ENCODE measurements at regions not wholly inside any gene's neighbourhood (a gene's known extent, or its start where the extent isn't known, plus 50 kb on each side); places are given as distances from the start of the nearest gene placed in this dataset.

DNA sequence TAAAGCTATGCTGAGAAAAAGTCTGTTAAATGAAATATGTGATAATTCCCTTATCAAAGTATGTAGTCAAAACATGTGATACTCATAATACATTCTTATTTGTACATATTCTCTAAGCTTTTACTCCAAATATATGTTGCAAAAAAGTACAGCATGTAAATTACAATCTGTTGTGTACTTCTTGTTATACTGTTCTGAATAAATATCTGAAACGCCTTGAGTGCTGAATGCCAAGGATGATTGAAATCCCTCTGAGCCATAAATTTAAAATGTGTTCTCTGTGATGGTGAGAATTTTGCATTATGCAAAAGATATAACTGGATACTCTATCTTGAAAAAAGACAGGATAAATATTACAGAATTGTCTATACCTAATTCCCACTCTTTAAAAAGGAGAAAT is 1128.0 kb downstream of the STPG2 start:
- TF ChIP-seq SP1 (IDR thresholded peaks at IDR 0.05): no peak
- no peak for TF ChIP-seq RAD21 (IDR thresholded peaks at IDR 0.05)
- no peak for TF ChIP-seq RXRA (IDR thresholded peaks at IDR 0.05)
- TF ChIP-seq TAF1 (conservative IDR thresholded peaks at IDR 0.05): no peak
- TF ChIP-seq, protein P1, sequence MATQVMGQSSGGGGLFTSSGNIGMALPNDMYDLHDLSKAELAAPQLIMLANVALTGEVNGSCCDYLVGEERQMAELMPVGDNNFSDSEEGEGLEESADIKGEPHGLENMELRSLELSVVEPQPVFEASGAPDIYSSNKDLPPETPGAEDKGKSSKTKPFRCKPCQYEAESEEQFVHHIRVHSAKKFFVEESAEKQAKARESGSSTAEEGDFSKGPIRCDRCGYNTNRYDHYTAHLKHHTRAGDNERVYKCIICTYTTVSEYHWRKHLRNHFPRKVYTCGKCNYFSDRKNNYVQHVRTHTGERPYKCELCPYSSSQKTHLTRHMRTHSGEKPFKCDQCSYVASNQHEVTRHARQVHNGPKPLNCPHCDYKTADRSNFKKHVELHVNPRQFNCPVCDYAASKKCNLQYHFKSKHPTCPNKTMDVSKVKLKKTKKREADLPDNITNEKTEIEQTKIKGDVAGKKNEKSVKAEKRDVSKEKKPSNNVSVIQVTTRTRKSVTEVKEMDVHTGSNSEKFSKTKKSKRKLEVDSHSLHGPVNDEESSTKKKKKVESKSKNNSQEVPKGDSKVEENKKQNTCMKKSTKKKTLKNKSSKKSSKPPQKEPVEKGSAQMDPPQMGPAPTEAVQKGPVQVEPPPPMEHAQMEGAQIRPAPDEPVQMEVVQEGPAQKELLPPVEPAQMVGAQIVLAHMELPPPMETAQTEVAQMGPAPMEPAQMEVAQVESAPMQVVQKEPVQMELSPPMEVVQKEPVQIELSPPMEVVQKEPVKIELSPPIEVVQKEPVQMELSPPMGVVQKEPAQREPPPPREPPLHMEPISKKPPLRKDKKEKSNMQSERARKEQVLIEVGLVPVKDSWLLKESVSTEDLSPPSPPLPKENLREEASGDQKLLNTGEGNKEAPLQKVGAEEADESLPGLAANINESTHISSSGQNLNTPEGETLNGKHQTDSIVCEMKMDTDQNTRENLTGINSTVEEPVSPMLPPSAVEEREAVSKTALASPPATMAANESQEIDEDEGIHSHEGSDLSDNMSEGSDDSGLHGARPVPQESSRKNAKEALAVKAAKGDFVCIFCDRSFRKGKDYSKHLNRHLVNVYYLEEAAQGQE (IDR thresholded peaks at IDR 0.05): no peak
- no peak for TF ChIP-seq YY1 (IDR thresholded peaks at IDR 0.05)
- no peak for TF ChIP-seq NR2F2 (IDR thresholded peaks at IDR 0.05)
- TF ChIP-seq, protein P2, sequence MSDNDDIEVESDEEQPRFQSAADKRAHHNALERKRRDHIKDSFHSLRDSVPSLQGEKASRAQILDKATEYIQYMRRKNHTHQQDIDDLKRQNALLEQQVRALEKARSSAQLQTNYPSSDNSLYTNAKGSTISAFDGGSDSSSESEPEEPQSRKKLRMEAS (IDR thresholded peaks at IDR 0.05): no peak
- TF ChIP-seq GABPA (IDR thresholded peaks at IDR 0.05 in 1 of 2, conservative IDR thresholded peaks at IDR 0.05 in 1 of 2): no peak
- TF ChIP-seq, protein P3, sequence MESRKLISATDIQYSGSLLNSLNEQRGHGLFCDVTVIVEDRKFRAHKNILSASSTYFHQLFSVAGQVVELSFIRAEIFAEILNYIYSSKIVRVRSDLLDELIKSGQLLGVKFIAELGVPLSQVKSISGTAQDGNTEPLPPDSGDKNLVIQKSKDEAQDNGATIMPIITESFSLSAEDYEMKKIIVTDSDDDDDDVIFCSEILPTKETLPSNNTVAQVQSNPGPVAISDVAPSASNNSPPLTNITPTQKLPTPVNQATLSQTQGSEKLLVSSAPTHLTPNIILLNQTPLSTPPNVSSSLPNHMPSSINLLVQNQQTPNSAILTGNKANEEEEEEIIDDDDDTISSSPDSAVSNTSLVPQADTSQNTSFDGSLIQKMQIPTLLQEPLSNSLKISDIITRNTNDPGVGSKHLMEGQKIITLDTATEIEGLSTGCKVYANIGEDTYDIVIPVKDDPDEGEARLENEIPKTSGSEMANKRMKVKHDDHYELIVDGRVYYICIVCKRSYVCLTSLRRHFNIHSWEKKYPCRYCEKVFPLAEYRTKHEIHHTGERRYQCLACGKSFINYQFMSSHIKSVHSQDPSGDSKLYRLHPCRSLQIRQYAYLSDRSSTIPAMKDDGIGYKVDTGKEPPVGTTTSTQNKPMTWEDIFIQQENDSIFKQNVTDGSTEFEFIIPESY (IDR thresholded peaks at IDR 0.05): no peak
- no peak for TF ChIP-seq JUND (IDR thresholded peaks at IDR 0.05)
- 58% methylated on average over 1 of the region's 1 CpG for WGBS

DNA sequence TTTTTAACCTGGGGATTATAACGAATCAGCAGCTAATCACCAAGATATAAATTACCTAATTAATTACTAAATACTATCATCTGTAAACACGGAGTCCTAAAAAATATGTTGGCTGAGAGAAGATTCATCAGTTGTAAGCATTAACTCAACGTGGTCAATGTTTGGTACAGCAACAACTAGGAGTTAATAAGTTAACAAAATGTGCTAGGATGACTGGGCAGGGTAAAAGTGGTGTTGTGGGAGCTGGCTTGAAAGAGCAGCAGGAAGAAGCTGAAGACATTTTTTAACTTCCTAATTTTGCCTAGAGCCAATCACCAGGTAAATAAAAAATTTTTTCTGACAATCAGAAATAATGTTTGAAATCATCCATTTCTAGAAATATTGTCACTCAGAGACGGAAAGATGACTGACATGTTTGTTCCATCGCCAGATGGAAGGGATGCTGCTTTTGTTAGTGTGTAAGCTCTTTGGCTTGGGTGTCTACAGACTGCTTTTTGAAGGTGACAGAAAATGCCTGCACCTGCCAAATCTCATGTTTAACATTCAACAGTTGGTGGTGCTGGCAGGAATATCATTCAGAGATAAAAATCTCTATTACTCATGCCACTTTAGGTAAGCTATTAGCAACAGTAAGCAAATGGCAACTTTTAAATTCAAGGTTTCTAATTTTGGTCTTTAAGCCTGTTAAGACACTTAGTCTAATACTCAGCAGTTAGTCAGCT is 1126.9 kb downstream of the STPG2 start:
- Histone ChIP-seq H3K36me3 (ENCODE audit: control insufficient read depth in 4 of 4, insufficient read depth in 3 of 4, low read depth in 1 of 4, low read length in 3 of 4) (no peaks in the 10 kb centered on the region), H3K27ac (ENCODE audit: low read depth in 1 of 2, low read length in 2 of 2) (no peak overlapping the region), H3K27me3 (ENCODE audit: control insufficient read depth in 4 of 4, insufficient read depth in 4 of 4, low read length in 3 of 4) (no peaks in the 10 kb centered on the region), H3K4me1 (ENCODE audit: control insufficient read depth in 4 of 4, insufficient read depth in 4 of 4, low read length in 3 of 4) (no peaks in the 10 kb centered on the region), H3K9ac (ENCODE audit: low read depth in 1 of 2, low read length in 2 of 2) (no peak overlapping the region), H3K9me3 (ENCODE audit: control insufficient read depth in 4 of 4, low read length in 3 of 4) (no peaks in the 10 kb centered on the region), H3K4me3 (ENCODE audit: low read depth in 1 of 3, low read length in 3 of 3) (no peak overlapping the region)
- DNase-seq (ENCODE audit: low spot score): no peak
- WGBS: 54% methylated on average over 5 of the region's 5 CpGs
- no peak for TF ChIP-seq RAD21 (IDR thresholded peaks at IDR 0.05)
- no peak for TF ChIP-seq HNF4G (IDR thresholded peaks at IDR 0.05)

More for the DNA sequence above, 1128.0 kb downstream of the STPG2 start:
- H3K9me3 ChIP-seq (ENCODE audit: control insufficient read depth in 4 of 4, low read length in 3 of 4): no peaks in the 10 kb centered on the region
- no peak overlapping the region for H3K27ac ChIP-seq (ENCODE audit: low read depth in 1 of 2, low read length in 2 of 2)
- H3K4me1 ChIP-seq (ENCODE audit: control insufficient read depth in 4 of 4, insufficient read depth in 4 of 4, low read length in 3 of 4): no peaks in the 10 kb centered on the region
- H3K4me3 ChIP-seq (ENCODE audit: low read depth in 1 of 3, low read length in 3 of 3): no peak overlapping the region
- no peaks in the 10 kb centered on the region for H3K36me3 ChIP-seq (ENCODE audit: control insufficient read depth in 4 of 4, insufficient read depth in 3 of 4, low read depth in 1 of 4, low read length in 3 of 4)
- DNase-seq (ENCODE audit: low spot score): no peak
- no peaks in the 10 kb centered on the region for H3K27me3 ChIP-seq (ENCODE audit: control insufficient read depth in 4 of 4, insufficient read depth in 4 of 4, low read length in 3 of 4)
- H3K9ac ChIP-seq (ENCODE audit: low read depth in 1 of 2, low read length in 2 of 2): no peak overlapping the region

All from liver (tissue), 7 donors.